Osteoblast (primary cell): ENCODE measurements at regions not wholly inside any gene's neighbourhood (a gene's known extent, or its start where the extent isn't known, plus 50 kb on each side); places are given as distances from the start of the nearest gene placed in this dataset.
"Not testable (repeated sequence)": the region's sequence is repeated elsewhere in the genome, so short reads cannot be mapped to it uniquely, and the experiment has no call there.

ENCODE experiments used
- DNase-seq: peaks from one replicate; pipeline ENCODE4 v3.0.0; 2011; ENCODE audit warnings: low spot score, mixed read lengths; ENCODE audit not compliant: insufficient read length; ENCODE audit errors: missing footprints
- H2AFZ ChIP-seq: 2 replicates; pipeline ENCODE4 v1.6.0; 2011; ENCODE audit warnings: mild to moderate bottlenecking, low read length
- H3K27ac ChIP-seq: 2 replicates; pipeline ENCODE4 v1.5.1; 2011; ENCODE audit warnings: mild to moderate bottlenecking, low read depth, low read length, moderate library complexity
- H3K27me3 ChIP-seq: 2 replicates; pipeline ENCODE4 v1.6.0; 2012; ENCODE audit warnings: mild to moderate bottlenecking, control low read depth, inconsistent platforms, low read length, moderate library complexity; ENCODE audit not compliant: insufficient read depth
- H3K36me3 ChIP-seq: 2 replicates; pipeline ENCODE4 v1.5.1; 2011; ENCODE audit warnings: mild to moderate bottlenecking, low read length, control low read depth, moderate library complexity; ENCODE audit not compliant: insufficient read depth
- H3K4me1 ChIP-seq: 2 replicates; pipeline ENCODE4 v1.5.1; 2011; ENCODE audit warnings: mild to moderate bottlenecking, low read length, control low read depth, moderate library complexity; ENCODE audit not compliant: insufficient read depth
- H3K4me2 ChIP-seq: 2 replicates; pipeline ENCODE4 v1.6.0; 2011; ENCODE audit warnings: mild to moderate bottlenecking, low read length; ENCODE audit not compliant: insufficient read depth
- H3K4me3 ChIP-seq: fragments of 200-600 bp; sonication (generic); 3 replicates; pipeline ENCODE4 v1.5.1; 2012; ENCODE audit warnings: mild to moderate bottlenecking, low read length, inconsistent platforms; ENCODE audit not compliant: insufficient read depth
- H3K79me2 ChIP-seq: 2 replicates; pipeline ENCODE4 v1.6.0; 2012; ENCODE audit warnings: mild to moderate bottlenecking, low read length, control low read depth, inconsistent platforms; ENCODE audit not compliant: insufficient read depth
- H3K9me3 ChIP-seq: 2 replicates; pipeline ENCODE4 v1.5.1; 2011; ENCODE audit warnings: low read depth, low read length, control low read depth
- H4K20me1 ChIP-seq: 2 replicates; pipeline ENCODE4 v1.6.0; 2012; ENCODE audit warnings: mild to moderate bottlenecking, low read length, control low read depth; ENCODE audit not compliant: insufficient read depth
- TF ChIP-seq, protein P1 (sequence below): IDR thresholded peaks from 2 replicates; pipeline ENCODE4 v1.5.1; 2011; ENCODE audit warnings: mild to moderate bottlenecking, low read depth, low read length, moderate library complexity; ENCODE audit errors: extremely low read depth

DNA sequence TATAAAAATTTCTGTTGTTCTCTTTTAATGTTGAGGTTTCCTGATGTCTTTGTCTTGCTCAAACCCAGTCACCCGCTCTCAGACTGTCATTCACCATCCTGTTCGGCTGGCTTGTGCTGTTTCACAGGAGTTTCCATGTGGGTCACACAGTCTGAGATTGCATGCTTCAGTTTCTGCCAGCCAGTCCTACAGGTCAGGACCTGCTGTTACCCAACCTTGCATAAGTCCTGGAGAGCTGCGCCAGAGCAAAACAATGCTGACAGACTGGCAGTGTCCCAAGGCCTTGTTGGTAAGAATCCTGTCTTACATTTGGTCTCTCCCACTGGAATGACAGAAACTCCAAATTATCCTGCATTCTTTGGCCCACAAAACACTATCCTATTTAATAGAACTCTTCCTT lies 340.0 kb upstream of the SLITRK5 start:
- DNase-seq: no peak
- H2AFZ ChIP-seq: no peak overlapping the region
- H3K4me1 ChIP-seq: no peaks in the 10 kb centered on the region
- H4K20me1 ChIP-seq: no peaks in the 10 kb centered on the region
- TF ChIP-seq, protein P1, sequence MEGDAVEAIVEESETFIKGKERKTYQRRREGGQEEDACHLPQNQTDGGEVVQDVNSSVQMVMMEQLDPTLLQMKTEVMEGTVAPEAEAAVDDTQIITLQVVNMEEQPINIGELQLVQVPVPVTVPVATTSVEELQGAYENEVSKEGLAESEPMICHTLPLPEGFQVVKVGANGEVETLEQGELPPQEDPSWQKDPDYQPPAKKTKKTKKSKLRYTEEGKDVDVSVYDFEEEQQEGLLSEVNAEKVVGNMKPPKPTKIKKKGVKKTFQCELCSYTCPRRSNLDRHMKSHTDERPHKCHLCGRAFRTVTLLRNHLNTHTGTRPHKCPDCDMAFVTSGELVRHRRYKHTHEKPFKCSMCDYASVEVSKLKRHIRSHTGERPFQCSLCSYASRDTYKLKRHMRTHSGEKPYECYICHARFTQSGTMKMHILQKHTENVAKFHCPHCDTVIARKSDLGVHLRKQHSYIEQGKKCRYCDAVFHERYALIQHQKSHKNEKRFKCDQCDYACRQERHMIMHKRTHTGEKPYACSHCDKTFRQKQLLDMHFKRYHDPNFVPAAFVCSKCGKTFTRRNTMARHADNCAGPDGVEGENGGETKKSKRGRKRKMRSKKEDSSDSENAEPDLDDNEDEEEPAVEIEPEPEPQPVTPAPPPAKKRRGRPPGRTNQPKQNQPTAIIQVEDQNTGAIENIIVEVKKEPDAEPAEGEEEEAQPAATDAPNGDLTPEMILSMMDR: no peak
- no peaks in the 10 kb centered on the region for H3K36me3 ChIP-seq
- H3K79me2 ChIP-seq: no peaks in the 10 kb centered on the region
- H3K4me3 ChIP-seq: no peak overlapping the region
- H3K27me3 ChIP-seq: no peaks in the 10 kb centered on the region
- H3K27ac ChIP-seq: no peak overlapping the region
- H3K9me3 ChIP-seq: peaks cover 2% of the 10 kb centered on the region
- H3K4me2 ChIP-seq: no peak overlapping the region

DNA sequence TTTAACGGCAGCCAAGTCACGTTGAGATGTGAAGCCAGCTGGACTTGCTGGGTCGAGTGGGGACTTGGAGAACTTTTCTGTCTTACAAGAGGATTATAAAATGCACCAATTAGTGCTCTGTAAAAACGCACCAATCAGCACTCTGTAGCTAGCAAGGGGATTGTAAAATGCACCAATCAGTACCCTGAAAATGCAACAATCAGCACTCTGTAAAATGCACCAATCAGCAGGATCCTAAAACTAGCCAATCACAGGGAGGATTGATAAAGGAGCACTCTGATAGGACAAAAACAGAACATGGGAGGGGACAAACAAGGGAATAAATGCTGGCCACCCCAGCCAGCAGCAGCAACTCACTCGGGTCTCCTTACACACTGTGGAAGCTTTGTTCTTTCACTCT lies 337.6 kb upstream of the SLITRK5 start:
- Histone ChIP-seq H3K4me1 (no peaks in the 10 kb centered on the region), H3K79me2 (no peaks in the 10 kb centered on the region), H4K20me1 (no peaks in the 10 kb centered on the region), H2AFZ (no peak overlapping the region), H3K9me3 (no peaks in the 10 kb centered on the region), H3K27me3 (no peaks in the 10 kb centered on the region), H3K36me3 (no peaks in the 10 kb centered on the region), H3K4me3 (no peak overlapping the region), H3K27ac (no peak overlapping the region), H3K4me2 (no peak overlapping the region)
- no peak for DNase-seq
- TF ChIP-seq, protein P1: no peak

DNA sequence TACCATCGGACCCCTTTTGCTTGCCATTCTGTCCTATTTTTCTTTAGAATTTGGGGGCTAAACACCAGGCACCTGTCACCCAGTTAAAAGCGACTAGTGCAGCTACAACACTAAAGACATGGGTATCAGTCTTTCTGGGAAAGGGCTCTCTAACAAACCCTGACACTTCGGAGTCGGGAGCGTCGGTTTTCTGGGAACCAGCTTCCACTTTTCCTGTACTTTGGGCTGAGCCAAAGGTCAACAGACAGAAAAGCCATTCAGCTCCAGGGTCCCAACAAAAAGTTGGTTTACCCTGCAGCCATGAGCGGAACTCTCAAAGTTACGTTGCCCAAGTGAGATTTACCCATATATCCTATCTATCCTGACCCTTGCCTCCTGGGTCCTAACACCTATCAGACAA lies 337.0 kb upstream of the SLITRK5 start:
- Histone ChIP-seq H3K4me1 (no peaks in the 10 kb centered on the region), H3K27me3 (no peaks in the 10 kb centered on the region)

DNA sequence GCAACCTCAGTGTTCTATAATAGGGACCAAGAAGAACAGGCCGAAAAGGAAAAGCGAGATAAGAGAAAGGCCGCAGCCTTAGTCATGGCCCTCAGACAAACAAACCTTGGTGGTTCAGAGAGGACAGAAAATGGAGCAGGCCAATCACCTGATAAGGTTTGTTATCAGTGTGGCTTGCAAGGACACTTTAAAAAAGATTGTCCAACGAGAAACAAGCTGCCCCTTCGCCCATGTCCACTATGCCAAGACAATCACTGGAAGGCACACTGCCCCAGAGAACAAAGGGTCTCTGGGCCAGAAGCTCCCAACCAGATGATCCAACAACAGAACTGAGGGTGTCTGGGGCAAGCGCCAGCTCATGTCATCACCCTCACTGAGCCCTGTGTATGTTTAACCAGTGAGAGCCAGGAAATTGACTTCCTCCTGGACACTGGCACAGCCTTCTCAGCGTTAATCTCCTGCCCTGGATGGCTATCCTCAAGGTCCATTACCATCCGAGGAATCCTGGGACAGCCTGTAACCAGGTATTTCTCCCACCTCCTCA lies 334.8 kb upstream of the SLITRK5 start:
- not testable (repeated sequence) for H3K4me3 ChIP-seq, H3K27me3 ChIP-seq, H2AFZ ChIP-seq, H3K27ac ChIP-seq, H3K4me1 ChIP-seq, H3K4me2 ChIP-seq, H3K9me3 ChIP-seq, H3K36me3 ChIP-seq, DNase-seq, H4K20me1 ChIP-seq, H3K79me2 ChIP-seq

More for the DNA sequence above, 337.0 kb upstream of the SLITRK5 start:
- H3K79me2 ChIP-seq: no peaks in the 10 kb centered on the region
- no peaks in the 10 kb centered on the region for H3K9me3 ChIP-seq
- no peak overlapping the region for H2AFZ ChIP-seq
- no peak overlapping the region for H3K27ac ChIP-seq
- TF ChIP-seq, protein P1: no peak
- H3K4me2 ChIP-seq: no peak overlapping the region
- no peaks in the 10 kb centered on the region for H4K20me1 ChIP-seq
- no peak for DNase-seq
- H3K36me3 ChIP-seq: no peaks in the 10 kb centered on the region
- no peak overlapping the region for H3K4me3 ChIP-seq
